ENCODE measurements at regions not wholly inside any gene's neighbourhood (a gene's known extent, or its start where the extent isn't known, plus 50 kb on each side); places are given as distances from the start of the nearest gene placed in this dataset.

- TF ChIP-seq CTCF (conservative IDR thresholded peaks at IDR 0.05 in 1 of 2, IDR thresholded peaks at IDR 0.05 in 1 of 2; ENCODE audit: low read depth in 1 of 2, low read length in 2 of 2) (no peak), EZH2 (IDR thresholded peaks at IDR 0.05; ENCODE audit: low read length, missing control alignments) (no peak)
Measured at GRCh38 chr2:78721355-78722033, 304.0 kb upstream of the REG3G start.
